ENCODE measurements at regions not wholly inside any gene's neighbourhood (a gene's known extent, or its start where the extent isn't known, plus 50 kb on each side); places are given as distances from the start of the nearest gene placed in this dataset.

GRCh38 chr7:54810401-54810800 lies 51.4 kb upstream of the SEC61G start:
- no peak for DNase-seq

- DNase-seq = no peak
Measured at GRCh38 chr7:54811041-54811845, 52.2 kb upstream of the SEC61G start.

- no peak for DNase-seq
Measured at GRCh38 chr7:54811846-54812254, 52.8 kb upstream of the SEC61G start.

- no peak for DNase-seq
Measured at GRCh38 chr7:54812756-54813322, 53.8 kb upstream of the SEC61G start.

GRCh38 chr7:54813398-54813797 lies 54.4 kb upstream of the SEC61G start:
- DNase-seq = no peak

GRCh38 chr7:54814401-54814800 lies 55.4 kb upstream of the SEC61G start:
- no peak for DNase-seq

- no peak for DNase-seq
Measured at GRCh38 chr7:54817152-54817551, 58.1 kb upstream of the SEC61G start.

GRCh38 chr7:54823776-54824175 lies 64.8 kb upstream of the SEC61G start:
- DNase-seq = no peak

- DNase-seq = no peak
Measured at GRCh38 chr7:54824655-54825054, 65.6 kb upstream of the SEC61G start.

- no peak for DNase-seq
Measured at GRCh38 chr7:54825368-54825767, 66.4 kb upstream of the SEC61G start.

GRCh38 chr7:54827734-54828133 lies 68.7 kb upstream of the SEC61G start:
- DNase-seq = no peak

GRCh38 chr7:54831046-54831643 lies 72.1 kb upstream of the SEC61G start:
- DNase-seq = no peak

- DNase-seq = no peak
Measured at GRCh38 chr7:54831644-54832095, 72.7 kb upstream of the SEC61G start.

GRCh38 chr7:54833001-54833467 lies 74.0 kb upstream of the SEC61G start:
- DNase-seq = no peak

GRCh38 chr7:54837168-54837567 lies 78.2 kb upstream of the SEC61G start:
- DNase-seq = no peak

GRCh38 chr7:54837761-54838160 lies 78.8 kb upstream of the SEC61G start:
- no peak for DNase-seq

GRCh38 chr7:54838175-54838910 lies 79.3 kb upstream of the SEC61G start:
- no peak for DNase-seq

GRCh38 chr7:54839575-54840213 lies 80.7 kb upstream of the SEC61G start:
- DNase-seq = peak; percentile 27

GRCh38 chr7:54841772-54842697 lies 83.0 kb upstream of the SEC61G start:
- peak; percentile 55 for DNase-seq

- no peak for DNase-seq
Measured at GRCh38 chr7:54843841-54844355, 84.9 kb upstream of the SEC61G start.

- DNase-seq = no peak
Measured at GRCh38 chr7:54846273-54846672, 87.3 kb upstream of the SEC61G start.

Data from hematopoietic multipotent progenitor cell treated with erythropoietin and hydrocortisone succinate and interleukin-3 and kit ligand, for 6 days (in vitro differentiated cells).